ENCODE measurements at regions not wholly inside any gene's neighbourhood (a gene's known extent, or its start where the extent isn't known, plus 50 kb on each side); places are given as distances from the start of the nearest gene placed in this dataset.

GRCh38 chr14:44166611-44167010 is 340.5 kb downstream of the FSCB start:
- H3K36me3 Mint-ChIP-seq (ENCODE audit: low read depth), result no peaks in the 10 kb centered on the region
- H3K4me1 Mint-ChIP-seq (ENCODE audit: low read depth), result no peaks in the 10 kb centered on the region
- TF ChIP-seq, protein P1, sequence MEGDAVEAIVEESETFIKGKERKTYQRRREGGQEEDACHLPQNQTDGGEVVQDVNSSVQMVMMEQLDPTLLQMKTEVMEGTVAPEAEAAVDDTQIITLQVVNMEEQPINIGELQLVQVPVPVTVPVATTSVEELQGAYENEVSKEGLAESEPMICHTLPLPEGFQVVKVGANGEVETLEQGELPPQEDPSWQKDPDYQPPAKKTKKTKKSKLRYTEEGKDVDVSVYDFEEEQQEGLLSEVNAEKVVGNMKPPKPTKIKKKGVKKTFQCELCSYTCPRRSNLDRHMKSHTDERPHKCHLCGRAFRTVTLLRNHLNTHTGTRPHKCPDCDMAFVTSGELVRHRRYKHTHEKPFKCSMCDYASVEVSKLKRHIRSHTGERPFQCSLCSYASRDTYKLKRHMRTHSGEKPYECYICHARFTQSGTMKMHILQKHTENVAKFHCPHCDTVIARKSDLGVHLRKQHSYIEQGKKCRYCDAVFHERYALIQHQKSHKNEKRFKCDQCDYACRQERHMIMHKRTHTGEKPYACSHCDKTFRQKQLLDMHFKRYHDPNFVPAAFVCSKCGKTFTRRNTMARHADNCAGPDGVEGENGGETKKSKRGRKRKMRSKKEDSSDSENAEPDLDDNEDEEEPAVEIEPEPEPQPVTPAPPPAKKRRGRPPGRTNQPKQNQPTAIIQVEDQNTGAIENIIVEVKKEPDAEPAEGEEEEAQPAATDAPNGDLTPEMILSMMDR (IDR thresholded peaks at IDR 0.05), result no peak
- H3K9me3 Mint-ChIP-seq (ENCODE audit: low read depth), result no peaks in the 10 kb centered on the region
- H3K4me3 Mint-ChIP-seq (ENCODE audit: unreplicated experiment), result no peak overlapping the region
- H3K27ac Mint-ChIP-seq (ENCODE audit: unreplicated experiment), result no peak overlapping the region
- peaks cover 17% of the 10 kb centered on the region for H3K27me3 Mint-ChIP-seq (ENCODE audit: low read depth)
- DNase-seq (ENCODE audit: low spot score), result no peak

- H3K27ac Mint-ChIP-seq (ENCODE audit: unreplicated experiment), result no peak overlapping the region
- H3K9me3 Mint-ChIP-seq (ENCODE audit: low read depth), result no peaks in the 10 kb centered on the region
- H3K27me3 Mint-ChIP-seq (ENCODE audit: low read depth), result peaks cover 17% of the 10 kb centered on the region
- TF ChIP-seq, protein P1 (IDR thresholded peaks at IDR 0.05), result no peak
- no peaks in the 10 kb centered on the region for H3K36me3 Mint-ChIP-seq (ENCODE audit: low read depth)
- H3K4me1 Mint-ChIP-seq (ENCODE audit: low read depth), result no peaks in the 10 kb centered on the region
- no peak for DNase-seq (ENCODE audit: low spot score)
- no peak overlapping the region for H3K4me3 Mint-ChIP-seq (ENCODE audit: unreplicated experiment)
Measured at GRCh38 chr14:44165936-44166335, 341.1 kb downstream of the FSCB start.

GRCh38 chr14:44165286-44165685 is 341.8 kb downstream of the FSCB start:
- Mint-ChIP-seq H3K36me3 (ENCODE audit: low read depth) (no peaks in the 10 kb centered on the region), H3K4me3 (ENCODE audit: unreplicated experiment) (no peak overlapping the region), H3K27me3 (ENCODE audit: low read depth) (peaks cover 17% of the 10 kb centered on the region), H3K4me1 (ENCODE audit: low read depth) (no peaks in the 10 kb centered on the region), H3K9me3 (ENCODE audit: low read depth) (no peaks in the 10 kb centered on the region), H3K27ac (ENCODE audit: unreplicated experiment) (no peak overlapping the region)
- TF ChIP-seq, protein P1 (IDR thresholded peaks at IDR 0.05), result no peak
- no peak for DNase-seq (ENCODE audit: low spot score)

DNA sequence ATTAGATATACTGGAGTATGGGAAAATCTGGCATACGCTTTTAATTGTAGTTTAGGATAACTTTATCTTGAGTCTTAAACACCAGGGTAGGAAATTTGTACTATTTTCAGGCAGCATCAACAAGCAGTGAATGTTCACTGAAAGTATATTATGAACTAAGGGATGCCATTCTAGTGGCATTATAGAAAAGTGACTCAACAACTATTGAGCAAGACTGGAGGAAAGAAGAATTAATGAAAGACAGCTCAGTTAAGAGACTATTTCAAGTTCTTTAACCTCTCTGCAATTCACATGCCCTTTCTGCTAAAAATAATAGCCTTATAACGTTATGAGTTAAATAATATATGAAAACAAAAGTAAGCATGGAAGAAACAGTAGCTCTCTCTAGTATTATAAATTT is 343.1 kb downstream of the FSCB start:
- no peaks in the 10 kb centered on the region for H3K36me3 Mint-ChIP-seq (ENCODE audit: low read depth)
- DNase-seq (ENCODE audit: low spot score), result no peak
- TF ChIP-seq, protein P1 (IDR thresholded peaks at IDR 0.05), result no peak
- H3K4me1 Mint-ChIP-seq (ENCODE audit: low read depth), result no peaks in the 10 kb centered on the region
- no peak overlapping the region for H3K4me3 Mint-ChIP-seq (ENCODE audit: unreplicated experiment)
- H3K27me3 Mint-ChIP-seq (ENCODE audit: low read depth), result peaks cover 15% of the 10 kb centered on the region
- no peak overlapping the region for H3K27ac Mint-ChIP-seq (ENCODE audit: unreplicated experiment)
- H3K9me3 Mint-ChIP-seq (ENCODE audit: low read depth), result no peaks in the 10 kb centered on the region

- no peak overlapping the region for H3K27ac Mint-ChIP-seq (ENCODE audit: unreplicated experiment)
- peaks cover 9% of the 10 kb centered on the region for H3K27me3 Mint-ChIP-seq (ENCODE audit: low read depth)
- no peaks in the 10 kb centered on the region for H3K4me1 Mint-ChIP-seq (ENCODE audit: low read depth)
- H3K9me3 Mint-ChIP-seq (ENCODE audit: low read depth), result peaks cover 6% of the 10 kb centered on the region
- TF ChIP-seq, protein P1 (IDR thresholded peaks at IDR 0.05), result no peak
- no peak overlapping the region for H3K4me3 Mint-ChIP-seq (ENCODE audit: unreplicated experiment)
- no peaks in the 10 kb centered on the region for H3K36me3 Mint-ChIP-seq (ENCODE audit: low read depth)
- DNase-seq (ENCODE audit: low spot score), result no peak
Measured at GRCh38 chr14:44162197-44162596, 344.9 kb downstream of the FSCB start.

All from chondrocyte (in vitro differentiated cells).